ENCODE measurements at regions not wholly inside any gene's neighbourhood (a gene's known extent, or its start where the extent isn't known, plus 50 kb on each side); places are given as distances from the start of the nearest gene placed in this dataset.

DNA sequence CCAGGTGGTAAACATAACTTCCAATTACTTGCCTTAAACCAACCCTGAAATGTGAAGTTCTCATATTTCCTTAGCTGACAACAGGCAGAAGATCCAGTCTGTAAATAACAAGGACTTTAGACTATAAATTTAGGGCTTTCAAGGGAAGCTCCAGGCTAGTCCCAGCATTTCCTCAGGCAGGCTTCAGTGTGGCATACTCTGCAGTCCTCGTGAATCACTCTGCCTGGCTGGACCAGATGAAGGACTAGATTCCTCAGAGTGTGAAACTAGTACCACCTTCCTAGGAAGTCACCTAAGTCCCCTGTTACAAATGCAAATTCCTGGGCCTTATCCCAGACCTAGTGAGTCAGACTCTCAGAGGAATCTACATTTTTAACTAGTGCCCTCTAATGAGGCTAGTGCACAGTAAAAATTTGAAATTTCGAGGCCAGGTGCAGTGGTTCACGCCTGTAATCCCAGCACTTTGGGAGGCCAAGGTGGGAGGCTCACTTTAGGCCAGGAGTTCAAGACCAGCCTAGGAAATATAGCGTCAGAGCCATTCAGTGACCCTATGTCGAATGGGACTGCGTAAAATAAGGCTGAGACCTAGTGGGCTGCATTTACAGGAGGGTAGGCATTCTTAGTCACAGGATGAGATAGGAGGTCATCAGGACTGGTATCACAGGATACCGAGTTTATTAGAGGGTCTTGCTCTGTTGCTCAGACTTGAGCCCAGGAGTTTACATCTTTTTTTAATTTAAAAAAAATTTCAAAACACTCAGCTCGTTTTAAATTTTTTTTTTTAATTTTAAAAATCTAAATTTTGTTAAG is 279.6 kb upstream of the JARID2 start:
- TF ChIP-seq EZH2phosphoT487 (IDR thresholded peaks at IDR 0.05; ENCODE audit: insufficient read depth, low read depth) (no peak), EZH2 (IDR thresholded peaks at IDR 0.05; ENCODE audit: insufficient read depth, poor library complexity, severe bottlenecking) (no peak)

All from GM23248 (cell line).